ENCODE measurements at regions not wholly inside any gene's neighbourhood (a gene's known extent, or its start where the extent isn't known, plus 50 kb on each side); places are given as distances from the start of the nearest gene placed in this dataset.

DNA sequence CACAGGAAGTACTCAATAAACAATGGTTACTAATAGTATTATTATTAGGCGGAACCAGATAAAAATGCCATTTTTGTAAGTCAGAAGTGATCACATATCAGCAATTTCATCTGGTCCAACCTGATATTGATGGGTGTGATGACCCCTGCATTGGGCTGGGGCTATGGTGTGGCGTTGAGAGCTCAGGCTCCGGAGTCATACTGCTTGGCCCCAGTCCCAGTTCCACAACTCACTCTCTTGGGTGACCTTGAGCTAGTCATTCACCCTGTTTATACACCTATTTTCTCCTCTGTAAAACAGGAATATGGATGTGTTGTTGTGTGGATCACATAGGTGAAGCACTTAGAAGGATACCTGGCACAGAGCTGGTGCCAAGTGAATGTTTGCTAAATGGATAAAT, 229.4 kb upstream of the POU3F1 start:
- Histone ChIP-seq H3K36me3 (ENCODE audit: control insufficient read depth, insufficient read depth, low read length) (no peaks in the 10 kb centered on the region), H3K27me3 (ENCODE audit: control insufficient read depth, insufficient read depth, low read length) (no peaks in the 10 kb centered on the region), H3K9me3 (ENCODE audit: control insufficient read depth, insufficient read depth, low read depth, low read length) (no peaks in the 10 kb centered on the region), H4K20me1 (ENCODE audit: control insufficient read depth, extremely low read depth, insufficient read depth, low read length) (no peaks in the 10 kb centered on the region), H3K4me3 (replicated peaks in 1 of 4; ENCODE audit: control extremely low read depth in 1 of 4, insufficient read depth in 1 of 4, low read depth in 3 of 4, low read length in 4 of 4) (no peak overlapping the region), H3K27ac (ENCODE audit: insufficient read depth, low read length) (no peak overlapping the region), H3K4me2 (ENCODE audit: extremely low read depth, insufficient read depth, low read length) (no peak overlapping the region), H3K4me1 (ENCODE audit: control insufficient read depth, extremely low read depth, insufficient read depth, low read length) (no peaks in the 10 kb centered on the region), H3K79me2 (ENCODE audit: control insufficient read depth, insufficient read depth, low read length) (no peaks in the 10 kb centered on the region), H3K9ac (ENCODE audit: insufficient read depth, low read length) (no peak overlapping the region), H2AFZ (ENCODE audit: low read length) (no peak overlapping the region)
- TF ChIP-seq EZH2 (IDR thresholded peaks at IDR 0.05; ENCODE audit: low read length, missing control alignments): no peak
- TF ChIP-seq, protein P1, sequence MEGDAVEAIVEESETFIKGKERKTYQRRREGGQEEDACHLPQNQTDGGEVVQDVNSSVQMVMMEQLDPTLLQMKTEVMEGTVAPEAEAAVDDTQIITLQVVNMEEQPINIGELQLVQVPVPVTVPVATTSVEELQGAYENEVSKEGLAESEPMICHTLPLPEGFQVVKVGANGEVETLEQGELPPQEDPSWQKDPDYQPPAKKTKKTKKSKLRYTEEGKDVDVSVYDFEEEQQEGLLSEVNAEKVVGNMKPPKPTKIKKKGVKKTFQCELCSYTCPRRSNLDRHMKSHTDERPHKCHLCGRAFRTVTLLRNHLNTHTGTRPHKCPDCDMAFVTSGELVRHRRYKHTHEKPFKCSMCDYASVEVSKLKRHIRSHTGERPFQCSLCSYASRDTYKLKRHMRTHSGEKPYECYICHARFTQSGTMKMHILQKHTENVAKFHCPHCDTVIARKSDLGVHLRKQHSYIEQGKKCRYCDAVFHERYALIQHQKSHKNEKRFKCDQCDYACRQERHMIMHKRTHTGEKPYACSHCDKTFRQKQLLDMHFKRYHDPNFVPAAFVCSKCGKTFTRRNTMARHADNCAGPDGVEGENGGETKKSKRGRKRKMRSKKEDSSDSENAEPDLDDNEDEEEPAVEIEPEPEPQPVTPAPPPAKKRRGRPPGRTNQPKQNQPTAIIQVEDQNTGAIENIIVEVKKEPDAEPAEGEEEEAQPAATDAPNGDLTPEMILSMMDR (conservative IDR thresholded peaks at IDR 0.05 in 1 of 2, IDR thresholded peaks at IDR 0.05 in 1 of 2; ENCODE audit: low read depth in 1 of 2, low read length in 2 of 2): no peak
- DNase-seq (ENCODE audit: low read depth in 2 of 2): no peak

DNA sequence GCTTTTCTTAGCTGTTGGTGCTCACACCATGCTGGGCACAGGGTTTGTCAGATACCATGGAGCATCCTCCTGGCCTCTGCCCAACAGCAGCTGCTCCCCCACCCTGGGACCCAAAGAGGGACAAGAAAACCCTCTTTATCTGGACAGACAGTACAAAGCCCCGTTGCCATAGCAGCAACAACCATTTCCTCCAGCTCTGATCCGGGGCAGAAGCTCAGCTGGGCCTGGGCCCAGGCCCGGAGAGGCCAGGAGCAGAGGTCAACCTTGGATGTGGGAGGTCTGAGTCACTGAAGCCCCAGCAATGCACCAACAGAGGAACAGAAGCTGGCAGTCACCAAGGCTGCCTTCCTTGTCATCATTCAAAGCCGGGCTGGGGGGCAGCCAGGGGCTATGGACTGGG, 228.4 kb upstream of the POU3F1 start:
- Histone ChIP-seq H3K79me2 (ENCODE audit: control insufficient read depth, insufficient read depth, low read length) (no peaks in the 10 kb centered on the region), H2AFZ (ENCODE audit: low read length) (no peak overlapping the region), H3K4me3 (replicated peaks in 1 of 4; ENCODE audit: control extremely low read depth in 1 of 4, insufficient read depth in 1 of 4, low read depth in 3 of 4, low read length in 4 of 4) (no peak overlapping the region), H3K36me3 (ENCODE audit: control insufficient read depth, insufficient read depth, low read length) (no peaks in the 10 kb centered on the region), H3K4me2 (ENCODE audit: extremely low read depth, insufficient read depth, low read length) (no peak overlapping the region), H3K9me3 (ENCODE audit: control insufficient read depth, insufficient read depth, low read depth, low read length) (no peaks in the 10 kb centered on the region), H4K20me1 (ENCODE audit: control insufficient read depth, extremely low read depth, insufficient read depth, low read length) (no peaks in the 10 kb centered on the region), H3K27ac (ENCODE audit: insufficient read depth, low read length) (no peak overlapping the region), H3K9ac (ENCODE audit: insufficient read depth, low read length) (no peak overlapping the region), H3K4me1 (ENCODE audit: control insufficient read depth, extremely low read depth, insufficient read depth, low read length) (no peaks in the 10 kb centered on the region), H3K27me3 (ENCODE audit: control insufficient read depth, insufficient read depth, low read length) (no peaks in the 10 kb centered on the region)
- peak in 1 of 2 donors; percentile 40 for DNase-seq (ENCODE audit: low read depth in 2 of 2)
- TF ChIP-seq, protein P1 (conservative IDR thresholded peaks at IDR 0.05 in 1 of 2, IDR thresholded peaks at IDR 0.05 in 1 of 2; ENCODE audit: low read depth in 1 of 2, low read length in 2 of 2): no peak
- no peak for TF ChIP-seq EZH2 (IDR thresholded peaks at IDR 0.05; ENCODE audit: low read length, missing control alignments)

DNA sequence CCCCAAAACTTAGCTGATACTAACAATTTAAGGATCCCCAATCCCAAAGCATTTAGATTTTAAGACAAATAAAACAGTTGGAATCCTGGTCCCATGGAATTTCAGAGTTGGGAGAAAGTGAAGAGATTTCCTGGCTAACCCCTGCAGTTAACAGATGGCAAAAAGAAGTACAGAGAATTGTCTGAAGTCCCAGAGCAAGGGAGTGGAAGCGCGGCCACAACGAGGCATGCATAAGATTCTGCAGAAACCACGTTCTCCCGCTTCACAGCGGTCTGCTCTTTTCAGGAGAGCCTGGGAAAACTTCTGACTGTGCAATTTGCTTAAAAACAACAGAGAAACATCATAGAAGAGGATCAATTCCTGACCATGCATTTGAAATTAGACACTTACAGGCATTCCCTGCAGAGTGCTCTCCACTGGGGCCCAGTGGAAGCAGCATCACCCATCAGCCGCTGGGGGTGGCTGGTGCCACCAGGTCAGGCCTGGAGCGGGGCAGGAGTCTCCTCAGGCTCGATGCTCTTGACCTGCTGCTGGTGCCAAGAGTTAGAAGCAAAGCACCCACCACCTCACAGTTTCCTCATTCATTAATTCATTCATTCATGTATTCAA, 226.7 kb upstream of the POU3F1 start:
- Histone ChIP-seq H3K27me3 (ENCODE audit: control insufficient read depth, insufficient read depth, low read length) (no peaks in the 10 kb centered on the region), H3K9me3 (ENCODE audit: control insufficient read depth, insufficient read depth, low read depth, low read length) (no peaks in the 10 kb centered on the region), H3K4me3 (replicated peaks in 1 of 4; ENCODE audit: control extremely low read depth in 1 of 4, insufficient read depth in 1 of 4, low read depth in 3 of 4, low read length in 4 of 4) (no peak overlapping the region), H3K79me2 (ENCODE audit: control insufficient read depth, insufficient read depth, low read length) (no peaks in the 10 kb centered on the region), H3K9ac (ENCODE audit: insufficient read depth, low read length) (no peak overlapping the region), H3K4me2 (ENCODE audit: extremely low read depth, insufficient read depth, low read length) (no peak overlapping the region), H4K20me1 (ENCODE audit: control insufficient read depth, extremely low read depth, insufficient read depth, low read length) (no peaks in the 10 kb centered on the region), H3K27ac (ENCODE audit: insufficient read depth, low read length) (no peak overlapping the region), H3K4me1 (ENCODE audit: control insufficient read depth, extremely low read depth, insufficient read depth, low read length) (no peaks in the 10 kb centered on the region), H3K36me3 (ENCODE audit: control insufficient read depth, insufficient read depth, low read length) (no peaks in the 10 kb centered on the region), H2AFZ (ENCODE audit: low read length) (no peak overlapping the region)
- DNase-seq (ENCODE audit: low read depth in 2 of 2): peak in 1 of 2 donors; percentile 3
- TF ChIP-seq, protein P1 (conservative IDR thresholded peaks at IDR 0.05 in 1 of 2, IDR thresholded peaks at IDR 0.05 in 1 of 2; ENCODE audit: low read depth in 1 of 2, low read length in 2 of 2): no peak
- no peak for TF ChIP-seq EZH2 (IDR thresholded peaks at IDR 0.05; ENCODE audit: low read length, missing control alignments)

Data from fibroblast of lung (primary cell).